Stomach (tissue), 8 donors: ENCODE measurements at regions not wholly inside any gene's neighbourhood (a gene's known extent, or its start where the extent isn't known, plus 50 kb on each side); places are given as distances from the start of the nearest gene placed in this dataset.

Experiments used
- DNase-seq, 2 donors: peaks; one replicate each; pipeline versions ENCODE4 v3.0.0 to v3.0.0-alpha.2; 2013 to 2019
- H3K27ac ChIP-seq, 5 donors: fragments of 200-600 bp in 4 of 5; sonication (generic) in 4 of 5; one replicate each; pipeline ENCODE4 v1.5.1; 2013 to 2019; ENCODE audit warnings: mild to moderate bottlenecking in 1 of 5, moderate library complexity in 1 of 5
- H3K27me3 ChIP-seq, 3 donors: fragments of 200-600 bp; sonication (generic); one replicate each; pipeline ENCODE4 v1.5.1; 2017 to 2019; ENCODE audit warnings: mixed run types in 1 of 3
- H3K36me3 ChIP-seq, 4 donors: fragments of 200-600 bp; sonication (generic); 1 replicate in 3 of 4; 2 replicates in 1 of 4; pipeline ENCODE4 v1.5.1; 2016 to 2019
- H3K4me1 ChIP-seq, 4 donors: fragments of 200-600 bp; sonication (generic); one replicate each; pipeline ENCODE4 v1.5.1; 2016 to 2019
- H3K4me3 ChIP-seq, 4 donors: fragments of 200-600 bp; sonication (generic) in 3 of 4; one replicate each; pipeline ENCODE4 v1.5.1; 2016 to 2019; ENCODE audit warnings: mild to moderate bottlenecking in 1 of 4
- H3K9me3 ChIP-seq, 4 donors: fragments of 200-600 bp; sonication (generic); one replicate each; pipeline ENCODE4 v1.5.1; 2016 to 2019
- EP300 ChIP-seq: sonication (generic); formaldehyde crosslinking; IDR thresholded peaks from one replicate; pipeline ENCODE4 v1.6.1; 2017; ENCODE audit warnings: antibody characterized with exemption
- POLR2A ChIP-seq, 4 donors: fragments of 450-650 bp; IDR thresholded peaks; one replicate each; pipeline ENCODE4 v1.6.1; 2016; ENCODE audit warnings: antibody characterized with exemption in 4 of 4, control low read depth in 2 of 4, mild to moderate bottlenecking in 1 of 4, moderate library complexity in 1 of 4
- POLR2AphosphoS5 ChIP-seq, 3 donors: sonication (generic); formaldehyde crosslinking; IDR thresholded peaks; one replicate each; pipeline ENCODE4 v1.6.1; 2016; ENCODE audit warnings: antibody characterized with exemption in 3 of 3
- WGBS, 5 donors: extraction: QIAGEN DNeasy Blood & Tissue Kit in 3 of 5; methylation state at CpG; one replicate each; pipeline versions ENCODE4 v1.1.5 to v1.1.7; 2013 to 2018; 5-methylcytosine and 5-hydroxymethylcytosine counted together
- intact Hi-C: fragments of 100-400 bp; cut with DNase I; formaldehyde crosslinking; loops from one replicate; pipeline ENCODE4 v1.15.1; 2023; ENCODE audit warnings: low total_unique reads
- TF ChIP-seq, protein P1 (sequence below), 7 experiments: fragments of 450-650 bp in 4 of 7; fragments of 200-600 bp in 3 of 7; sonication (generic) in 3 of 7; IDR thresholded peaks; one replicate each; pipeline ENCODE4 v1.5.1; 2016 to 2019; ENCODE audit warnings: antibody characterized with exemption in 7 of 7, control low read depth in 2 of 7, mild to moderate bottlenecking in 1 of 7
- donor health status: healthy with polysubstance abuse.
- donor health status: Bipolar disorder and iron deficiency.
- donor health status: healthy.

DNA sequence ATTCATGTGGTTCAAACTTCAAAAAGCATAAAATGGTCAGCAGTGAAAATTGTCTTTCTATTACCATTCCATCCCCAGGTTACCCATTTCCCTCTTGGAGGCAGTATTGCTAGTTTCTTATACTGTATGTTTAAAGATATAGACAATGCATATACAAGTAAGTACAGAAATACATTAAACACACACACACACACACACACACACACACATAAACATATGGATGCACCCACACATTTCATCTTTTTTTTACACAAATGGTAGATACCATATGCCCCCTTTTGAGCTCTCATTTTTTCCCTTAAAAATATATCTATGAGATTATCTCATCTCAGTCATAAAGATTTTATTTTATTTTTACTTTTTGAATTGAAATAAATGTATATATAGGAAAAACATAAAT lies 79.7 kb downstream of the NEUROD6 start:
- no peak for DNase-seq
- Histone ChIP-seq H3K27ac (no peak overlapping the region), H3K4me1 (peaks cover 0 to 7% (median 0%) of the 10 kb centered on the region in 4 donors), H3K36me3 (no peaks in the 10 kb centered on the region), H3K4me3 (no peak overlapping the region), H3K27me3 (no peaks in the 10 kb centered on the region), H3K9me3 (no peaks in the 10 kb centered on the region)
- TF ChIP-seq, protein P1, sequence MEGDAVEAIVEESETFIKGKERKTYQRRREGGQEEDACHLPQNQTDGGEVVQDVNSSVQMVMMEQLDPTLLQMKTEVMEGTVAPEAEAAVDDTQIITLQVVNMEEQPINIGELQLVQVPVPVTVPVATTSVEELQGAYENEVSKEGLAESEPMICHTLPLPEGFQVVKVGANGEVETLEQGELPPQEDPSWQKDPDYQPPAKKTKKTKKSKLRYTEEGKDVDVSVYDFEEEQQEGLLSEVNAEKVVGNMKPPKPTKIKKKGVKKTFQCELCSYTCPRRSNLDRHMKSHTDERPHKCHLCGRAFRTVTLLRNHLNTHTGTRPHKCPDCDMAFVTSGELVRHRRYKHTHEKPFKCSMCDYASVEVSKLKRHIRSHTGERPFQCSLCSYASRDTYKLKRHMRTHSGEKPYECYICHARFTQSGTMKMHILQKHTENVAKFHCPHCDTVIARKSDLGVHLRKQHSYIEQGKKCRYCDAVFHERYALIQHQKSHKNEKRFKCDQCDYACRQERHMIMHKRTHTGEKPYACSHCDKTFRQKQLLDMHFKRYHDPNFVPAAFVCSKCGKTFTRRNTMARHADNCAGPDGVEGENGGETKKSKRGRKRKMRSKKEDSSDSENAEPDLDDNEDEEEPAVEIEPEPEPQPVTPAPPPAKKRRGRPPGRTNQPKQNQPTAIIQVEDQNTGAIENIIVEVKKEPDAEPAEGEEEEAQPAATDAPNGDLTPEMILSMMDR (IDR thresholded peaks at IDR 0.05) = no peak
- no peak for TF ChIP-seq POLR2AphosphoS5 (IDR thresholded peaks at IDR 0.05)
- no peak for TF ChIP-seq EP300
- no peak for TF ChIP-seq POLR2A (IDR thresholded peaks at IDR 0.05)
- intact Hi-C loops = no loop called here

DNA sequence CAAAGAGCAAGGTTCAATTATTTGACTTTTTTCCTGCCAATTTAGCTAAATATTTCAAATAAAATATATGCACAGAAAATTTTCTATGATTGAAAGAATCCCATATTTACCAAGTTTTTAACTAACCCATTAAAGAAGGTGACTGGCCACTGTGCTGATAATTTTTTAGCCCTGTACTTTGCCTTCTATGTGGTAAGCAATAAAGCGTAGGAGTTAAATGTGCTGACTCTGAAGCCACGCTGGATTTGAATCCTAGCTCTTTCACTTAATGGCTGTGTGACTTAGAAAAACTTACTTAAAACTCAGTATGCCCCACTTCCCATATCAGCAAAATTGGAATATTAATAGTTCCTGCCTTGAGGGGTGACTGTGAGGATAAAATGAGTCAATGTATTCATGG lies 82.1 kb downstream of the NEUROD6 start:
- Histone ChIP-seq H3K36me3 (no peaks in the 10 kb centered on the region), H3K4me1 (peaks cover 0 to 7% (median 0%) of the 10 kb centered on the region in 4 donors), H3K9me3 (no peaks in the 10 kb centered on the region), H3K27me3 (no peaks in the 10 kb centered on the region), H3K27ac (no peak overlapping the region), H3K4me3 (no peak overlapping the region)
- WGBS, 5 donors = 65 to 95% (median 66%) methylated on average over 2 of the region's 2 CpGs
- DNase-seq = no peak
- intact Hi-C loops = no loop called here
- TF ChIP-seq POLR2A (IDR thresholded peaks at IDR 0.05) (no peak), EP300 (no peak), POLR2AphosphoS5 (IDR thresholded peaks at IDR 0.05) (no peak)
- TF ChIP-seq, protein P1 (IDR thresholded peaks at IDR 0.05) = no peak

DNA sequence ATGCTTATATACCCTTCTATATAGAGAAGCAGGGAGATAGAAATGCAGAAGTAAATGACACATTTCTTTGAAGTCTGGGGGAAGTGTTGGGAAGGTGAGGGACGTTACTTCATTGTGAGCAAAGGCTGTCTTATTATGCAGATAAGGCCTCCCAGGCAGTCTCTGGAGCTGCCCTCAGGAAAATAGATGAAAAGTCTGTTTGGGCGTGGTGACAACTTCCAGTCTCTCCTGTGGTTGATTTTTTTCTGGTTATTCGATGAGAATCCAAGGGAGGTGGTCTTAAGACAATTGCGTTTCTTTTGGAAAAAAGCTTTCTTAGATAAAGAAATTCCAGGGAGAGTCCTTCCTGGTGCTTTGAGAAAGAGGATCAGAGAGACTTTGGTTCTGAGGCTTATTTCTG lies 84.0 kb downstream of the NEUROD6 start:
- no peak overlapping the region for H3K27ac ChIP-seq
- intact Hi-C loops = no loop called here
- H3K9me3 ChIP-seq = no peaks in the 10 kb centered on the region
- TF ChIP-seq EP300 = no peak
- TF ChIP-seq POLR2A (IDR thresholded peaks at IDR 0.05) = no peak
- TF ChIP-seq, protein P1 (IDR thresholded peaks at IDR 0.05) = no peak
- TF ChIP-seq POLR2AphosphoS5 (IDR thresholded peaks at IDR 0.05) = no peak
- H3K4me3 ChIP-seq = no peak overlapping the region
- WGBS, 5 donors = 55 to 82% (median 73%) methylated on average over 4 of the region's 4 CpGs
- no peak for DNase-seq
- H3K4me1 ChIP-seq = peaks cover 0 to 4% (median 0%) of the 10 kb centered on the region in 4 donors
- H3K27me3 ChIP-seq = no peaks in the 10 kb centered on the region
- no peaks in the 10 kb centered on the region for H3K36me3 ChIP-seq

DNA sequence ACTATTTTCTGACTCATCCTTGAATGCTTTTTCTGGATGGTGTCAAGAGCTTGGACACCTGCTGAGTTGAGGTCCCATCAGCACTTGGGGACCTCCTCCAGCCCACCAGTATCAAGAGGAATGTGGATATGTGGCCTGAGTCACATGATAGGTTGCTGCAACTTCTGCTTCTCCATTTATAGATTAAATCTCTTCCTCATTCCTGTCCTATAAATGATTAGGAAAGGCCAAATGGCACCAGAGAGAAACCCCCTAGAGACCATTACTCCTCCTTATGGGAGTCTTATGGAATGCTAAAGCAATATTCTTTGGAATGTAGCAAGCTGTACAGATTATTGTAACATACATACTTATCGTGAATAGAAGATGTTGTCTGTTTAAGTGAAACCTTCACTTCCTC lies 85.6 kb downstream of the NEUROD6 start:
- Histone ChIP-seq H3K36me3 (no peaks in the 10 kb centered on the region), H3K4me1 (no peaks in the 10 kb centered on the region), H3K4me3 (no peak overlapping the region), H3K9me3 (no peaks in the 10 kb centered on the region), H3K27ac (no peak overlapping the region), H3K27me3 (no peaks in the 10 kb centered on the region)
- 68 to 93% (median 88%) methylated on average over 1 of the region's 1 CpG for WGBS, 5 donors
- no peak for DNase-seq
- TF ChIP-seq, protein P1 (IDR thresholded peaks at IDR 0.05) = no peak
- TF ChIP-seq POLR2AphosphoS5 (IDR thresholded peaks at IDR 0.05) = no peak
- intact Hi-C loops = no loop called here
